Colonic mucosa (tissue), 4 donors: ENCODE measurements at regions not wholly inside any gene's neighbourhood (a gene's known extent, or its start where the extent isn't known, plus 50 kb on each side); places are given as distances from the start of the nearest gene placed in this dataset.

ENCODE experiments used
- DNase-seq: peaks from one replicate; pipeline ENCODE4 v3.0.0-alpha.2; 2020
- H3K27ac ChIP-seq: fragments of 200-600 bp; one replicate; pipeline ENCODE4 v1.8.0; 2021
- H3K27me3 ChIP-seq: fragments of 200-600 bp; one replicate; pipeline ENCODE4 v1.8.0; 2021
- H3K36me3 ChIP-seq: fragments of 200-600 bp; one replicate; pipeline ENCODE4 v1.8.0; 2021
- H3K4me1 ChIP-seq: fragments of 200-600 bp; one replicate; pipeline ENCODE4 v1.8.0; 2021; ENCODE audit warnings: mild to moderate bottlenecking
- H3K4me3 ChIP-seq: fragments of 200-600 bp; one replicate; pipeline ENCODE4 v1.8.0; 2021
- H3K9ac ChIP-seq, 2 donors: one replicate each; pipeline ENCODE4 v1.7.0; 2013; ENCODE audit warnings: control low read depth in 2 of 2, low read depth in 2 of 2, low read length in 2 of 2
- H3K9me3 ChIP-seq: fragments of 200-600 bp; one replicate; pipeline ENCODE4 v1.8.0; 2021
- CTCF ChIP-seq: fragments of 200-600 bp; IDR thresholded peaks from one replicate; pipeline ENCODE4 v1.8.0; 2022; ENCODE audit warnings: antibody characterized with exemption, mild to moderate bottlenecking
- intact Hi-C: fragments of 100-400 bp; cut with DNase I; formaldehyde crosslinking; loops from one replicate; pipeline ENCODE4 v1.14.1; 2022
- donor health status: healthy.
- donor health status: DM: no; HTN: no; CAD: no.
- donor health status: DM: no; HTN: no; CAD: no.

GRCh38 chr11:92894197-92894596 is 75.3 kb upstream of the MTNR1B start:
- no peak for DNase-seq
- Histone ChIP-seq H3K4me1 (no peaks in the 10 kb centered on the region), H3K36me3 (no peaks in the 10 kb centered on the region), H3K27ac (no peak overlapping the region), H3K4me3 (no peak overlapping the region), H3K27me3 (no peaks in the 10 kb centered on the region), H3K9ac (no peak overlapping the region), H3K9me3 (no peaks in the 10 kb centered on the region)
- no peak for TF ChIP-seq CTCF
- intact Hi-C loops = no loop called here

DNA sequence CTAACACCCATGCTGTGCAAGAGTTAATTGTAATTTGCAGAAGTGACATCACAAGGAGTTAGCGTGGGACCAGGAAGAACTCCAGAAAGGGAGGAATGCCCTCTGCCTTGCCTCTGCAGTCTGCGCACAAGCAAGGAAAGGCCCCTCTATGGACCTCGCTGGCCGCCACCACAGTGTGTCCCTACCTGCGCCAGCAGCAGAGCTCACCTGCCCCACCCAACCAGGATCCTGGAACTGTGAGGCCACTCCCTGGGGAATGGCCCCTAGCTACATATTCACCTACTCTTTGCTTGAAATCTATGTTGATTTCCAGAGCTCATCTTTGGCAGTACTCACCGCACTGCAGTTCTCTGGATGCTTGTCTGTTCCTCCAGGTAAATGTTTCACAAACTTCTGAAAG is 72.0 kb upstream of the MTNR1B start:
- no peak overlapping the region for H3K4me3 ChIP-seq
- no peaks in the 10 kb centered on the region for H3K36me3 ChIP-seq
- intact Hi-C loops = no loop called here
- H3K9ac ChIP-seq = no peak overlapping the region
- no peaks in the 10 kb centered on the region for H3K4me1 ChIP-seq
- H3K27ac ChIP-seq = no peak overlapping the region
- DNase-seq = no peak
- H3K27me3 ChIP-seq = no peaks in the 10 kb centered on the region
- no peaks in the 10 kb centered on the region for H3K9me3 ChIP-seq
- no peak for TF ChIP-seq CTCF

DNA sequence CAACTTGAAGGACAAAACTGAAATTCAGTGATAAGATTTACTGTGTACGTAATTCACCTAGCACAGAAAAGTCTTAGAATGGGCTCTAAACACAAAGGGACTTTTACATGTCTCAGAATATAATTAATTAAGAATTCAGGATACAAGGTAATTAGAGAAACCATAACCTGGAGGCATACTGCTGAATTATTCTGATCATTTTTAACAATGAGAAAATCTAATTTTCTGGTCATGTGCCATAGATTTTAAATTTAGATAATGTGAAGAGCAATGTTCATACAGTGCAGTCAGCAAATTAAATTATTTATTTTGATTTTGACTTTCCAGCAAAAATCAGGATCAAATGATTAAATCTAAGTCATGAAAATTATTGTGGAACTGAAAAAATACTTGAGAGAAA is 67.0 kb upstream of the MTNR1B start:
- H3K27me3 ChIP-seq = no peaks in the 10 kb centered on the region
- H3K9ac ChIP-seq = no peak overlapping the region
- no peaks in the 10 kb centered on the region for H3K9me3 ChIP-seq
- no peak overlapping the region for H3K4me3 ChIP-seq
- no peak for TF ChIP-seq CTCF
- no peak for DNase-seq
- intact Hi-C loops = no loop called here
- H3K4me1 ChIP-seq = no peaks in the 10 kb centered on the region
- no peaks in the 10 kb centered on the region for H3K36me3 ChIP-seq
- no peak overlapping the region for H3K27ac ChIP-seq

DNA sequence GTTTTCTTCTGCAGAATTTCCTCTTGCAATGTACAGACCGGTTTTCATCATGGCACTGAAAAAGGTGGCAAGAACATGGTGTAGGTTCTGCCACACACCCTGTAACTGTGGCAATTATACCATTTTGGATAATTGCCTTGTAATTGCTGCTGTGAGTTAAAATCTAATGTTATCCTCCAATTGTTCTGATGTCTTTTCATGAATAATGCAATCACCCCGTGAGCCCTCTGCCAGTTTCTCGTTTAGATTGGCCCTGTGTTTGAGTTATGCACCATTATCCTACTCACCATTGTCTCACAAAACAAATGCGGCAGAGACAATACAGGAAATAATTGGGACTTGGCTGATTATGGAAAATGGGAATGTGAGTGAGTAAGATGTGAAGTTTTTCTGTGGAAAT is 61.8 kb upstream of the MTNR1B start:
- intact Hi-C loops = no loop called here
- no peak overlapping the region for H3K27ac ChIP-seq
- H3K4me1 ChIP-seq = no peaks in the 10 kb centered on the region
- no peak overlapping the region for H3K4me3 ChIP-seq
- no peaks in the 10 kb centered on the region for H3K27me3 ChIP-seq
- no peaks in the 10 kb centered on the region for H3K36me3 ChIP-seq
- DNase-seq = no peak
- H3K9me3 ChIP-seq = no peaks in the 10 kb centered on the region
- no peak for TF ChIP-seq CTCF
- H3K9ac ChIP-seq = no peak overlapping the region

DNA sequence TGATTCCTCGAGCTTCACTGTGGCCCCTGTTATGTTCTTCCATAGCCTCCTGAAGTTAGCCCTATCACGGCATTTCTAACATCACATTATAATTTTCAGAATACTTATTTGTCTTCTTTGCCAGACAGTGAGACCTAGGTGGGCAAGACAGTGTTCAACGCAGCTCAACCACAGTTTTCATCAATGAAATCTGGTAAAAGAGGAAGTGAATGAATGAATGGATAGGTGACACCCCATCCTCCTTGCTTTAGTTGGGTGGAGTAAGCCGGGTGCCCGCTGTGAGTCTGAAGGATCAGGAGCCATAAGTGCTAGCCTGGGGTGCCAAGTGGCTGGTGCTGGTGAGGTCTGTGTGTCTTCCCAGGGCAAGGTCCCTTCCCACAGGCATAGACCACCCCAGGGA is 60.2 kb upstream of the MTNR1B start:
- H3K27ac ChIP-seq = no peak overlapping the region
- H3K4me1 ChIP-seq = no peaks in the 10 kb centered on the region
- H3K27me3 ChIP-seq = no peaks in the 10 kb centered on the region
- no peak for DNase-seq
- H3K9ac ChIP-seq = no peak overlapping the region
- no peaks in the 10 kb centered on the region for H3K36me3 ChIP-seq
- intact Hi-C loops = no loop called here
- no peak for TF ChIP-seq CTCF
- no peaks in the 10 kb centered on the region for H3K9me3 ChIP-seq
- H3K4me3 ChIP-seq = no peak overlapping the region

- DNase-seq = no peak
- Histone ChIP-seq H3K36me3 (no peaks in the 10 kb centered on the region), H3K4me3 (no peak overlapping the region), H3K9ac (no peak overlapping the region), H3K27me3 (no peaks in the 10 kb centered on the region), H3K9me3 (no peaks in the 10 kb centered on the region), H3K4me1 (no peaks in the 10 kb centered on the region), H3K27ac (no peak overlapping the region)
- intact Hi-C loops = no loop called here
- TF ChIP-seq CTCF = no peak
Measured at GRCh38 chr11:92911478-92911877, 58.0 kb upstream of the MTNR1B start.
